H7 (cell line): ENCODE measurements at regions not wholly inside any gene's neighbourhood (a gene's known extent, or its start where the extent isn't known, plus 50 kb on each side); places are given as distances from the start of the nearest gene placed in this dataset.
"Not testable (repeated sequence)": the region's sequence is repeated elsewhere in the genome, so short reads cannot be mapped to it uniquely, and the experiment has no call there.

Experiments
- DNase-seq: peaks from one replicate; pipeline ENCODE4 v3.0.0; 2012
- H3K27me3 ChIP-seq: 2 replicates; pipeline ENCODE4 v1.6.0; 2011; ENCODE audit warnings: mild to moderate bottlenecking, low read length; ENCODE audit not compliant: control insufficient read depth, insufficient read depth
- H3K36me3 ChIP-seq: replicated peaks from 2 replicates; pipeline ENCODE4 v1.5.1; 2011; ENCODE audit warnings: low read length; ENCODE audit not compliant: control insufficient read depth, insufficient read depth
- H3K4me3 ChIP-seq: 2 replicates; pipeline ENCODE4 v1.5.1; 2011; ENCODE audit warnings: low read depth, mild to moderate bottlenecking, control low read depth, low read length, moderate library complexity; ENCODE audit not compliant: insufficient read depth

DNA sequence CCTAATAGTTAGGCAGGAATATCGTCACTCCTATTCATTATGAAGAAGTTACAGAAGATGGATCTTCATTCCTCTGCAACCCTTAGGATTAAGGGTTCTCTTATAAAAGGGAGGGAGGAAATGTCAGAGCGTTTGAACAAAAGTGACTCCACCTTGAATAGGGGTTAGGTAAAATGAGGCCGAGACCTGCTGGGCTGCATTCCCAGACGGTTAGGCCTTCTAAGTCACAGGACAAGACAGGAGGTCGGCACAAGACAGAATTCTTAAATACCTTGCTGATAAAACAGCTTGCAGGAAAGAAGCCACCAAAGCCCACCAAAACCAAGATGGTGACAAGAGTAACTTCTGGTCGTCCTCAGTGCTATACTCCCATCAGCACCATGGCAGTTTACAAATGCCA is 147.6 kb downstream of the CDCA7 start:
- Histone ChIP-seq H3K4me3 (no peak overlapping the region), H3K36me3 (no peaks in the 10 kb centered on the region), H3K27me3 (no peaks in the 10 kb centered on the region)
- DNase-seq, result no peak

DNA sequence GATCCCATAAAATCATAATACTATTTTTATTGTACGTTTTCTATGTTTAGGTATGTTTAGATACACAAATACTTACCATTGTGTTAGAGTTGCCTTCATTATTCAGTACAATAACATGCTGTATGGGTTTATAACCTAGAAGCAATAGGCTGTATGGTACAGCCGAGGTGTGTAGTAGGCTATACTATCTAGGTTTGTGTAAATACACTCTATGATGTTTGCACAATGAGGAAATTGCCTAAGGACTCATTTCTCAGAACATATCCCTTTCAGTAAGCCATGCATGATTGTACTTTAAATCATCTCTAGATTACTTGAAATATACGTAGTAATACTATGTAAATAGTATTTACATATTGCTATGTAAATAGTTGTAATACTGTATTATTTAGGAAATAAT is 156.7 kb downstream of the CDCA7 start:
- Histone ChIP-seq H3K4me3 (no peak overlapping the region), H3K36me3 (no peaks in the 10 kb centered on the region), H3K27me3 (no peaks in the 10 kb centered on the region)
- DNase-seq, result no peak

DNA sequence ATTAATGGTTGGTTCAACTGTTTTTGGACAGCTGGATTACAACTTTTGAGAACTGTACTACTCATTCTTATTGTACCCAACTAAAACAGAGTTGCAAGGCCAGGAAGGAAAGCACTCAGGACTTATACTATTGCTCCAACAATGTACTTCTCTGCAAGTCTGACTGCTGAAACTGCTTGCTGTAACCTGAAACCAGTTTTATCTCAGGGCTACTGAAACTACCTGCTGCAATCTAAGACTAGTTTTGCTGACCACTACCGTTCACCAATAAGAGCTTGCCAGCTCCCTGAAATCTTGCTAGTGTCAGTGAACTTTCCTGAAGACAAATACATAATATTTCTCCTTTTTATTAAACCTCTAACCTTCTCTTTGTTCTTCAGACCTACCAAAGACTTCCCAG is 157.3 kb downstream of the CDCA7 start:
- H3K27me3 ChIP-seq, result no peaks in the 10 kb centered on the region
- no peaks in the 10 kb centered on the region for H3K36me3 ChIP-seq
- no peak overlapping the region for H3K4me3 ChIP-seq
- DNase-seq, result peak; percentile 4

DNA sequence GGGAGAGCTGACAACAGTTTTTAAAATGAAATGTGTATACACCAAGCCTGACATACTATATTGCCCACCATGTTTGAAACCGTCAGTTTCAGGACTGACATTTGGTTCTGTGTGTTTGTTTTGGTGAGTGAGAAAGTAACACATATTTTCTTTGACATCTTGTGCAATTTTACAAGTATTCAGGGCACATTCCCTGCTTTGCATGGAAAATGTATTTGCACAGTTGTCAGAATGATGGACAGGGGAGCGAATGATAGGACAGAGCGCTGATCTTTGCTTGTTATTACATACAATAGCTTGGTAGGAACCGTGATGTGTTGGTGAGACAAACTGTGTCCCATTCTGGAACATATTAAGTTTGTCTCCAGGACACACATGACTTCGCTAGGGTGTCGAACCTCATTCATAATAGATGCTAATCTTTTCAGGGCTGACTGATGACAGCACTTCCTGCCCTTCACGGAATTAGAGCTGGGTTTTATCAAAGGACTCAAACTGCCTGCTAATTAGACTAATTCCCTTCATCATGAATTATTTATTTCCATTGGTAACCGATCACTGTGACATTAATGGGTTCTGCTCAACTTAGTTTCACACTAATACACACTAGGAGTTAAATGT is 158.5 kb downstream of the CDCA7 start:
- H3K4me3 ChIP-seq, result no peak overlapping the region
- H3K27me3 ChIP-seq, result no peaks in the 10 kb centered on the region
- no peak for DNase-seq
- no peaks in the 10 kb centered on the region for H3K36me3 ChIP-seq

DNA sequence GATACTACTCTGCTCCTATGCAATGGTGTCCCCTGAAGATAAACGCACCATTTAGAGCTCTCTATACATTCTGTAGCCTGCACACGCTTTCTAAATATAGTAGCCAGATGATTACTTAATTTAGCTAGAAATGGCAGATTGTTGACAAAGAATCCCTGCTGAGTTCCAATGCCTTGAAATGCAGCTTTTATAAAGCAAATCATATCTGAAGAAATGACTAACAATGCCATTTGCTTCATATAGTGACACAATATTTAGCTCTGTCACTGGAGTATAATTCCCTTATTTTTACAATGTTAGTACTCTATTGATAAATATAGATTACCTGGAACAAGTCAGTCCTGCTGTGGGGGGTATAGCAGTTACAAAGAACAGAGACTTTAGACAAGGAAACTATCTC is 166.2 kb downstream of the CDCA7 start:
- Histone ChIP-seq H3K36me3 (no peaks in the 10 kb centered on the region), H3K27me3 (no peaks in the 10 kb centered on the region), H3K4me3 (no peak overlapping the region)
- no peak for DNase-seq

DNA sequence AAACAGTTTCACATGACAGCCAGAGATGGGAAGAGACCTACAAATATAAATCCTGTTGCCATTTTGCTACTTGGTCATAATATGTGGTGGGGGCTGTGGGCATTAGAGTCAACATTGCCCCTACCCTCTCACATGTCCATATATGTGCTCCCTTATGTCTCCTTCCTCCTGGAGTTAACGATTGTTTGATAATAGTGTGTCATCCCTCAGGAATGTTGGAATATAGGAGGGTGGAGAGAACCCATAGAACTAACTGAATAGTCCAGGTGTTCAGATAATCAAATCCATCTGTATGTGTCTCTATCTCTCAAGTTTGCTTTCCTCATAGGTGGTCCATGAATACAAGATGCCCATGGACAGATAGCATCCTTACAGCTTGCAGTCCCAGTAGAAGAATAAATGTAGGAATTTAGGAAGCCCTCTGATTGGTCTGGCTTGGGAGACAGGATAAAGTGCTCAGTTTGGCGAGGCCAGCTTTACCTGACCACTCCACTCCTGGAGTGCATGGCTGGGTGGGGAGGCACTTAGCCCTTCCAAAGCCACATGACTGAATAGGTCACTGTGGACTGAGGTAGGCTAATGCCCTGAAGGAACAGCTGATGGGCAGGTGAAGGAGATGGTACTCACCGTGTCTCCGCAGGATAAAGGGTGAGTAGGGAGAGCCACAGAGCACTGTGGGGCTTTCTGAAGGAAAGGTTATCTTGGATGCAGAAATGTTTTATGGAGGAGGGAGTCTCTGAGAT is 166.9 kb downstream of the CDCA7 start:
- Histone ChIP-seq H3K27me3 (no peaks in the 10 kb centered on the region), H3K4me3 (no peak overlapping the region), H3K36me3 (no peaks in the 10 kb centered on the region)
- DNase-seq, result no peak

DNA sequence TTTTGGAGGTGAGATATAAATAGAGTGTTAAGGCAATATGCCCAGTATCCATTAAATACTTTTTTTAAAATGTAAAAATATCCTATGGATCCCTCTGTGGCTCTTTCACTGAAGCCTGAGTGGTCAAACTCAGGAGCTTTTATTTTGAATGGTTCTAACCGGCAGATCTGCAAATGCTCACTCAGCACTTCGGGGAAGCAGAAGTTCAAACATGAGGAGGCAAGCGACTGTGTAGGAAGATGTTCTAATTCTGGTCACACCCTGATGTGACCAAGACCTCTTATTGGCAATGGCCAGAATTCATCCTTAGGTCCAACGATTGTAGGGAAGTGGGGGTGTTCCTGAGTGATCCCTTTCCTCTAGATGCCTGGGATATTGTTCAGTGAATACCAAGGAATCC is 168.8 kb downstream of the CDCA7 start:
- no peaks in the 10 kb centered on the region for H3K27me3 ChIP-seq
- no peaks in the 10 kb centered on the region for H3K36me3 ChIP-seq
- no peak overlapping the region for H3K4me3 ChIP-seq
- no peak for DNase-seq

DNA sequence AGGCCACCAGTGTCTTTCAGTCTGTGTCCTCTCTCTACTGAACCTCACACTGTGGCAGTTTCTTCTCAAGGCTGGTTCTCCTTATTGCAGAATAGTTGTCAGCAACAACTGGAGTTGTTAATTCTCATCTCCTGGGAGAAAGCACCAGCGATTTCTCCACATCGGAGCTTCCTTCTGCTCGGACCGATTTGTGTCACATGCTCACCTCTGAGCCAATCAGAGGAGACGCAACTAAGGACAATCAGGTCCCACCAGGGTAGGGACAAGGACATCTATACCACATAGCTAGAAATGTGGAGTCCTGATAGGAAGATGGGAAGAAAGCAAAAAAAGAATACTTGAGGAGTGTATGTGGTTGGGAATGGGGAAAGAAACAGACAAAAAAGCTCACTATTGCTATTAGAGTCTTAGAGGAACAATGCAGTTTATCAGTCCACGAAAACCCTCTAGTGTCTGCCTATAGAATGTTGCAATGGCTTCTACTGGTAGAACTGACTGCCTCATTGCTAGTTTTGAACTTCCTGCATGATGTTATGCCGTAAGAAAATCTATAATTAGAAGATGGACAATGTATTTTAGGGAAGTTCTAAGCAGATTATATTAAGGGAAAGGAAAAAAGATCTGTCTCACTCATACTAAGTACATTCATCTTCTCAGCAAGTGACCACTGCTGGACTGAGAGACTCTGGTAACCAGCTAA is 169.7 kb downstream of the CDCA7 start:
- Histone ChIP-seq H3K27me3 (no peaks in the 10 kb centered on the region), H3K4me3 (no peak overlapping the region), H3K36me3 (no peaks in the 10 kb centered on the region)
- no peak for DNase-seq

DNA sequence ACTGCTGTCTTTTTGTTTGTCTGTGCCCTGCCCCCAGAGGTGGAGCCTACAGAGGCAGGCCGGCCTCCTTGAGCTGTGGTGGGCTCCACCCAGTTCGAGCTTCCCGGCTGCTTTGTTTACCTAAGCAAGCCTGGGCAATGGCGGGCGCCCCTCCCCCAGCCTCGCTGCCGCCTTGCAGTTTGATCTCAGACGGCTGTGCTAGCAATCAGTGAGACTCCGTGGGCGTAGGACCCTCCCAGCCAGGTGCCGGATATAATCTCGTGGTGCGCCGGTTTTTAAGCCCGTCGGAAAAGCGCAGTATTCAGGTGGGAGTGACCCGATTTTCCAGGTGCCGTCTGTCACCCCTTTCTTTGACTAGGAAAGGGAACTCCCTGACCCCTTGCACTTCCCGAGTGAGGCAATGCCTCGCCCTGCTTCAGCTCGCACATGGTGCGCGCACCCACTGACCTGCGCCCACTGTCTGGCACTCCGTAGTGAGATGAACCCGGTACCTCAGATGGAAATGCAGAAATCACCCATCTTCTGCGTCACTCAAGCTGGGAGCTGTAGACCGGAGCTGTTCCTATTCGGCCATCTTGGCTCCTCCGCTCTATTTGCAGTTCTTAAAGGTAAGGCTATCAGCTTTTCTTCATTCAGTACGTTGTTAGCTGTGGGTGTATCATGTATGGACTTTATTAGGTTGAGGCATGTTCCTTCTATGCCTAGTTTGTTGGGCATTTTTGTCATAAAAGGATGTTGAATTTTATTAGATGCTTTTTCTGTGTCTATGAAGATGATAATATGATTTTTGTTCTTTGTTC is 178.3 kb downstream of the CDCA7 start:
- peak overlapping the region; percentile 24 for H3K4me3 ChIP-seq
- not testable (repeated sequence) for H3K27me3 ChIP-seq, H3K36me3 ChIP-seq, DNase-seq

DNA sequence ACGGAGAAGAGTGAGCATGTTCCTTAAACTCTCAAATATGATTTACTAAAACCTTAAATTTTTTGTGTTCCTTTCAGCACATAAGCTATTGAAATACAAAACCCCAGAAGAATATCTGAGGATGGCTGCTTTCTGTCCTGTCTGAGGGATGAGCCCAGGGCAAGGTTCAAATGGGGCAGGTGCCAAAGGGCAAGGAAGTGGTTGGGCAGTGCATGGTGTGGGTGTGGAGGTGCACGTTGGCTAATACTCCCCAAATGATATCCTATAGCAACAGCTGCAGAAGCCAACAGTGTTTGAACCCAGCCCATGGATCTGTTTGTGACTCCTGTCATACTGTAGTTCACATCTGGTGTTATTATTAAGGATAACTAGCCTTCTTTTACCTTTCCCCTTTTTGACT is 183.0 kb downstream of the CDCA7 start:
- no peaks in the 10 kb centered on the region for H3K36me3 ChIP-seq
- DNase-seq, result no peak
- H3K4me3 ChIP-seq, result no peak overlapping the region
- no peaks in the 10 kb centered on the region for H3K27me3 ChIP-seq

DNA sequence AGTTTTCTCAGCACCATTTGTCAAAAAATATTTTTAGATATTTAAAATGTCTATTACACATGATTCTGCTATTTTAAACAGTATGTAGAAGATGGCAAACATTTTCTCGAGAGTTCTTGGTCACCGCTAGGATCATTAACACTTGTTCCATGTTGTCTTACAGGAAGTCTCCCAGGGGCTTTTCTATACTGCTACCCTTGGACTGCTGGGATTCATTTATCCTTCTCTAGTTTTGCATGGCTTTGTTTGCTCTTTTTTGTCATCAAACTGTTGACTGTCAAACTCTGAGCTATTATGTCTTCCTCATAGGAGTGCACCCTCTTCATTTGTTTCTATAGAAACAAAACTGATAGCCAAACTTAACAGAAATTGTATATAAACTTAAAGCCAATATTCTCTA is 184.9 kb downstream of the CDCA7 start:
- no peaks in the 10 kb centered on the region for H3K36me3 ChIP-seq
- H3K27me3 ChIP-seq, result no peaks in the 10 kb centered on the region
- DNase-seq, result no peak
- no peak overlapping the region for H3K4me3 ChIP-seq

DNA sequence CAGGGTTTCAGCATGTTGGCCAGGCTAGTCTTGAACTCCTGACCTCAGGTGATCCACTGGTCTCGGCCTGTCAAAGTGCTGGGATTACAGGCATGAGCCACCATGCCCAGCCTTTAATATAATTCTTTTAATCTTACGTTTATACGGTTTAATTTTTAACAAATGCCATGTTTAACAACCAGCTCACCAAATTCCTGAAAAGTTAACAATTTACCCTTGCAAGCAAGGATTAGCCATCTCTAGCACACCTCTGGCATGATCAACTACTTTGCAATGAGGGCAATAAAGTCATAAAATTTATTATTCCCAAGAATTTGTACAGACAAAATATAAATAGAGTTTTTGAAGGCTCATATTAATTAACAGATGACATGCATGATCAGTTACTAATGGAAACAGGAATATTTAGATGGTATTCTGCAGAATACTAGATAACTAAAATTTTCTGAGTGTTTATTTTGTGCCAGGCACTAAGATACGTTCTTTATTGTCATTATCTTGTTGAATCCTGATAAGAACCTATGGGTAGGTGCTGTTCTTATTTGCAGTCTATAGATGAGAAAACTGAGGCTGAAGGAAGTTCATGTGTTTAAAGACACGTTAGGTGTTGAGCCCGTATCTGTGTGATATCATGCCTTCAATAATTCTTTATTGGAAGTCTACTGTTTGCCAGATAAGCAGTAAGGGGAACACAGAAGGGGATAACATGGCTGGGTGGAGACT is 190.1 kb downstream of the CDCA7 start:
- no peaks in the 10 kb centered on the region for H3K36me3 ChIP-seq
- no peak overlapping the region for H3K4me3 ChIP-seq
- H3K27me3 ChIP-seq, result no peaks in the 10 kb centered on the region
- DNase-seq, result no peak

DNA sequence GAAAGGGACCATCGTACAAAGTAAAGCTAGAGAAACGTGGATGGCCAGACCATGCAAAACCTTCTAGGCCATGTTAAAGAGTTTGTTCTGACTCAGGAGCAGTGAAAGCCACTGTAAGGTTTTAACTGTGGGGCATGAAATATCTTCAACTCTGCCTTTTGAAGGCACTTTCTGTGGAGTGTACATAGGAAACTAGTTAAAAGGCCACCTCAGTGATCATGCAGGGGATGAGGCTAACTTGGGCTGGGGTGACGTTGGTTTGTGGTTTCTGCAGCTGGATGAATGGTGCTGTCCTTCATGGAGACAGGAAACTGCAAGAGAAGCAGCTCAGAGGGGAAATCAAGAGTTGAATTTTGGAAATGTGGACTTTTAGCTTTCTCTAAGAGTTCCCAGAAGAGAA is 190.7 kb downstream of the CDCA7 start:
- Histone ChIP-seq H3K4me3 (no peak overlapping the region), H3K36me3 (no peaks in the 10 kb centered on the region), H3K27me3 (no peaks in the 10 kb centered on the region)
- no peak for DNase-seq

DNA sequence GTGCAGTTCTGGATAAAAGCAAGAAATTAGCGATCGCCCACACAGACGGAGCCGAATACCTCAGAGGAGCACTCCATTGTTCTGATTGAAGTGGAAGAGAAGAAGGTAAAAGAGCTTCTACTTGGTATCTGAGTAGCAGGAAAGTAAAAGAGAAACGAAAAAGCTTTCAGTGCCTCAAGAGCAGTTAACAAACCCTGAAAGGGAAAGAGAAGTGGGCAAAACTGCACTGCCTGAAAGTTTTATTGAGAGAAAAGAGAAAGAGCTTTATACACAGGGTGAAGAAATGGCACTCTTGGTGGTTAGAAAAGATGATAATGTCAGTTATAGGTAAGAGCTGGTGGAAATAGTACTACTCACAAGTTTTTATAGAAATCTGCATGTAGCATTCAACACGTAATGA is 192.8 kb downstream of the CDCA7 start:
- Histone ChIP-seq H3K4me3 (no peak overlapping the region), H3K36me3 (no peaks in the 10 kb centered on the region), H3K27me3 (no peaks in the 10 kb centered on the region)
- DNase-seq, result no peak
